ENCODE measurements at regions not wholly inside any gene's neighbourhood (a gene's known extent, or its start where the extent isn't known, plus 50 kb on each side); places are given as distances from the start of the nearest gene placed in this dataset.
"Not testable (repeated sequence)": the region's sequence is repeated elsewhere in the genome, so short reads cannot be mapped to it uniquely, and the experiment has no call there.

DNA sequence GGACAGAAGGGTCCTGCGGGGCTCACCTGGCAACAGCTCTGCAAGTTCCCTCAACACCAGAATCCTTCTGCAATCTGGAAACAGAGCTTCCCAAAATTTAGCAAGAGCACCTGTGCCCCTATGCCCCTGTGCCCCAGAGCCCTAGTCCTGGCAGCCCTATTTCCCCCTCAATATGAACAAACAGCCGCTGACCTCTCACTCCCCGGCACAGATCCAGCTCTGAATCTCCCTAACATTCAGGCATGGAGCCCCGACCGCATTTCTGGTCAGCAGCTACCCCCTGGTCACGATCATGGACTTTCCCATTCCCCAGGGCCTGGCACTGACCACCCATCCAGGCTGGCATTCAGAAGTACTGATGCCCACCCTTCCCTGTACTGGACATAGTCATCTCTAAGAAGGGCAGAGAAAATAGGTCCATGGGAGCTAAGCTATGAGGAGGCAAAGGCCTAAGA is 110.8 kb upstream of the SMURF2 start:
- no peak for DNase-seq (ENCODE audit: low read depth)

GRCh38 chr17:64771980-64772844 is 110.1 kb upstream of the SMURF2 start:
- no peak for DNase-seq (ENCODE audit: low read depth)

GRCh38 chr17:64769712-64770111 is 107.6 kb upstream of the SMURF2 start:
- DNase-seq (ENCODE audit: low read depth) = no peak

DNA sequence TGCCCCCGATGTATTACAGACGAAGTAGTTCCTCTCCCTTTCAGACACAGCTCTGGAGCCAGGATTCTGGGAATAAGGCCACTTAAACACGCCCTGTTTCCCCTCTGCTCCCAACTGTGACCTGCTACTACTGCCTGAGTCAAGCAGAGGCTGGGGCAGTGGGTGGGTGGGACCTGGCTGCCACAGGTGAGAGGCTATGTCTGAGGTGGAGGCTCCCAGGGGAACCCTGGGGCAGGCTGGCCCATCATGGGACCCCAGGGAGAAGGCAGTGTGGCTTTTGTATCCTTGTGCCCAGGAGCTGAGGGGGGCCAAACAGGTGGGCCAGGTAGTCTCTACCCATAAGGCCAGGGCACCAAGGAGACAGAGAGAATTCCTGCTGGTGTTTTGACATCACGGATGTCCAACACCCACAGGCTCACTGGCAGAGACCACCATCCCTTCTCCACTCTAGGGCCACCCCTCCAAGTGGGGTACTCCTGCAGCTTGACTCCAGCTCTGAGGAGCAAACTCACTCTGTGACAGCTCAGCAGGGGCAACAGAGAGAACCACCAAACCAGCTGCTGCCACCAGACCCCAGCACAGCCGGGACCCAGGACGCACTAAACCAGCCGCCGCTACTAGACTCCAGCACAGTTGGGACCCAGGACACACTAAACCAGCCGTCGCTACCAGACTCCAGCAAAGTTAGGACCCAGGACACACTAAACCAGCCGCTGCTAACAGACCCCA is 105.3 kb upstream of the SMURF2 start:
- no peak for DNase-seq (ENCODE audit: low read depth)

- no peak for DNase-seq (ENCODE audit: low read depth)
These were observed 103.2 kb upstream of the SMURF2 start for GRCh38 chr17:64765191-64765889.

GRCh38 chr17:64750891-64751677 is 89.0 kb upstream of the SMURF2 start:
- no peak for DNase-seq (ENCODE audit: low read depth)

- DNase-seq (ENCODE audit: low read depth) = no peak
These were observed 88.4 kb upstream of the SMURF2 start for GRCh38 chr17:64750478-64750877.

DNA sequence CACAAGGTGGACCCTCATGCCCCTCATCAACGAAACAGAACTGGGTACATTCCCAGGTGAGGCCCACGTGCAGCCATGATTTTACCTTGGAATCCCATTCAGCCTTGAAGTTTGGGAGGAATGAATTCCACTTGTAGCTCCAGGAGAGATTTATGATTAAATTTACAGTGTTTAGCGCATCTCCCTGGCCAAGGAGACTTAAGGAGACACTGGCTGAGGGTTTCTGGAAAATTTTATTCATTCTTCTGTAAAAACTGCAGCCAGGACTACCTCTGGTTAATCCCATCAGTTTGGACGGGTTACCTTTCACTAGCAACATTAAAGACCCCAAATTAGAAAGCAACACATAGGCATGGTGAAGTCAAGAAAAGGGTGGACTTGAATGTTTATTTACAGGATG is 87.2 kb upstream of the SMURF2 start:
- no peak for DNase-seq (ENCODE audit: low read depth)

- DNase-seq (ENCODE audit: low read depth) = no peak
These were observed 85.9 kb upstream of the SMURF2 start for GRCh38 chr17:64747938-64748540.

DNA sequence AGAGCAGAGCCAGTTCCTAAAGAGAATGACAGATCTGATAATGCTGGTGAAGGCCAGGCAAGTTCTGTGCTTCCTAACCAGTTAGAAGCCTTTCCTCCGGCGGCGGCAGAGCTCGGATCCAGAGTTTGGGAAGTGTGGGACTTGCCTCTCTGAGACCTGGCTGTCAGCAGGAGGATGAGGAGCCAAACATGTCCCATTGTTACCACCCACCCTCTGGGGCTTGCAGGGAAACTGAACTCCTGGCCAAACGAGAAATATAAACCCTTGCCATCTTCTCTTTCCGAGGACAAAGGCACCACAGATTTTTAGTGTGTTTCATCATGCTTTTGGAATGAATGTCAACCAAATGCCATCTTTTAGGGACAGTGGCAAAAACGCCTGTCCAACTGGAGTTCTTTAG is 80.2 kb upstream of the SMURF2 start:
- no peak for DNase-seq (ENCODE audit: low read depth)

DNA sequence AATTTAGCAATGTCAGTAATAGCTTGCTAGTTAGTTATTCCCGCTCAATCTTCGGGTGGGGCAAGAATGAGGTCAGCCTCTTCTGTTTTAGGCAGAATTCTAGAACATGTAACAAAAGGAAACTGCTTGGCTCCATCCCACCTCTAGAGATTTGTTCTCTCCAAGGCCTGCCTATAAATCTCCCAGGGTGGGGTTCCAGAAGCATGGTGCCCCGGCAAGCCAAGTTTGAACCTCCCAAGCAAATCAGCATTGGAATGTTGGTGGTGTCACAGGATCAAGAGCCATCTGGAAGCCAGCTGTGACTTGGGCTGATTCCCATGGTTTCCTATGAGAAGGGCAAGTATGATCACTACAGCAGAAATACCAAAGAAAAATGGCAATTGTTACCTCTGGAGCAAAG is 79.8 kb upstream of the SMURF2 start:
- not testable (repeated sequence) for DNase-seq (ENCODE audit: low read depth)

DNA sequence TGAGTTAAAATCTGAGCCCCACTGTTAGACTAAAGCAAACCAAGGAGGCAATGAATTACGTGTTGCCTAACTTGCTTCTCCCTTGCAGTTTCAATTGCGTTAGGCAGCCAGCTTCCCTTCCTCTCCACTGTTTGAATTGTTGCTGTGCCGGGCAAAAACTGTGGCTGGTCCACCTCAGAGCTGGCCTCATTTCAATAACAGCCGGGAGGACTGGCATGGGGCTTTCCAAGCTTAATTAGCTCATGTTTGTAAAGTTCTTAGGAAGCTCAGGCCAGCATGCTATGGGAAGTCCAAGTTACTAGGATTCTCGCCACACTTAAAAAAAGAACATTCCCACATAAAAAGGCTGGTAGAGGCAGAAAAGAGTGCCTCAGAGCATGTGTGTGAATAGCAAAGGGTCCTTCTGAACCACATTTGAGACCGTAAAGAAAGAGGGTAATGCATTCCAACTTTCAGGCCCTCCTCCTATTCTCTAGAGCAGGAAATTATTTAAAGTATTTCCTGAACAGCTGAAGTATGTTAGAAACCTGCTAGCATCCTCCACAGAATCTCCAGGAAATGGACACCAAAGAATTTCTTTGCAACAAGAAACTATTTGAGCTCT is 79.0 kb upstream of the SMURF2 start:
- no peak for DNase-seq (ENCODE audit: low read depth)

DNA sequence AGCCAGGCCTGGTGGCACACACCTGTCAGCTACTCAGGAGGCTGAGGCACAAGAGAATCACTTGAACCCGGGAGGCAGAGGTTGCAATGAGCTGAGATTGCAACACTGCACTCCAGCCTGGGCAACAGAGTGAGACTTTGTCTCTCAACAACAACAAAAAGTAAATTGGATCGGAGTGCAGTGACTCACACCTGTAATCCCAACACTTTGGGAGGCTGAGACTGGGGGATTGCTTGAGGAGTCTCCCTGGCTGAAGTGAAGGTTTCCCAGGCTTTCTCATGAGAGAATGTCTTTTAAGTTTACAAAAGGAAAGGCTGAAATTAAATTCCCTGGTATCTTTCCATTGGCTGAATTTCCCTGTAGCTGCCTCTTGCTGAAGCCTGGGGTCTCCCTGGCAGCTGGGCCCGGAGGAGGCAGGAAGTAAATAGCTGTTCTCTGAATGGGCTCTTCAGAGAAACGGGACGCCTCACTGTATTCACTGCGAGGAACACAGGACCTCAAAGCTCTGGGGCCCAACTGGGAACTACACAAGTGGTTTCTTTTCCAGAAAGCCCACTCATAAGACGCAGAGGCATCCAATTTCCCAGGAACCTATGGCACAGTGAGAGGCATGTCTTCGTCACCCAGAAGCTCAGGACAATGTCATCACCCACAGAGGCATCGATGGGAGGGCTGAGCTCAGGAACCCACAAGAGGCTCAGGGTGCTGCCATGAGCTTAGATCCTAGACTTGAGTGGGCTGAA is 77.4 kb upstream of the SMURF2 start:
- DNase-seq (ENCODE audit: low read depth) = no peak

- peak; percentile 28 for DNase-seq (ENCODE audit: low read depth)
These were observed 74.8 kb upstream of the SMURF2 start for GRCh38 chr17:64736804-64737492.

- no peak for DNase-seq (ENCODE audit: low read depth)
These were observed 70.4 kb upstream of the SMURF2 start for GRCh38 chr17:64732336-64733006.

DNA sequence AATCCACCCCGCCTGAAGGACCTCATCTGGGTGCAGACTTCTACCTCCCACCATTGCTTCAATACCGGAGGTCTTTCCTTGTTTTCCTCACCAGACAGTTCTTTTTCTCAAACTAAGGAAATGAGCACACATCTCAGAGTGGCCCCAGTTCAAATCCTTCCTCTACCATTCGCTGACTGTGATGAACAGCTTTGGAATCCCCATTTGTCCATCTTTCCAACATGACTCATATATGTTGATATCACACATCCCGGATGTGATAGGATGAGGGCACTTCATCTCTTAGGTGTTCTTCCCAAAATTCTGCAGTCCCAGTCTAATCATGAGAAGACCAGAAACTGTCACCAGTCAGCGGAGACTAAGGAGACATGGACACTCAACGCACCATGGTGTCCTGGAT is 67.9 kb upstream of the SMURF2 start:
- DNase-seq (ENCODE audit: low read depth) = not testable (repeated sequence)

GRCh38 chr17:64729201-64729600 is 67.1 kb upstream of the SMURF2 start:
- DNase-seq (ENCODE audit: low read depth) = no peak

DNA sequence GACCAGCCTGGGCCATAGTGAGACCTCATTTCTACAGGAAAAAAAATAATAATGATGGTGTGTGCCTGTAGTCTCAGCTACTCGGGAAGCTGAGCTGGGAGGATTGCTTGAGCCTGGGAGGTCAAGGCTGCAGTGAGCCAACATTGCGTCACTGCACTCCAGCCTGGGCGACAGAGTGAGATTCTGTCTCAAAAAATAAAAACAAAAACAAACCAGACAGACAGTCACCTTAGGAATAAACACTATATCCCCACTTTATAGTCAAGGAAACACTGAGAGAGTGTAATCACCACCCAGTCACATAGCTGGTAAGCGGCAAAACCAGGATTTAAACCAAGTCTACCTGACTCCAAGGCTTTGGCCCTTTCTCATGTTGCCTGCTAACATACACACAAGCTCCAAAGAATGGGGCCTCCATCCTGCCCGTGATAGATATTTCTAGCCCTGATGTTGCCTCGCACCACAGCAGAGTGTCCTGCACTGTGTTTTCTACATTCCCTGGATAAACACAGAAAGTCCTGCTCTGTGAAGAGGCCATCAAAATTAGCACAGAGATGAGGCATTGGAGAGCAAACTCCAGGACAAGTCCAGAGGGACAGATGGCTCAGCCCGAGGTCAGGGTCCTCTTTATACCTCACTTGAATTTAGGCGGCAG is 66.1 kb upstream of the SMURF2 start:
- DNase-seq (ENCODE audit: low read depth) = no peak

DNA sequence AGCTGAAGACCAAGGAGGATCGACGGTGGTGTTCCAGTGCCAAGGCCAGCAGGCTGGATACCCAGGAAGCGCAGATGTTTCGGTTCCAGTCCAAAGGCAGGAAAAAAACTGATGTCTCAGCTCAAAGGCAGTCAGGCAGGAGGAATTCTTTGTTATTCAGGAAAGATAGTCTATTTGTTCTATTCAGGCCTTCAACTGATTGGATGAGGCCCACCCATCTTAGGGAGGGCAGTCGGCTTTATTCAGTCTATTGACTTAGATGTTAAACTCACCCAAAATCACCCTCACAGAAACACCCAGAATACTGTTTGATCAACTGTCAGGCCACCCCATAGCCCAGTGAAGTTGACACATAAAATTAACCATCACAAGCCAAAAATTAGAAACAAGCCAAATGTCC is 63.9 kb upstream of the SMURF2 start:
- DNase-seq (ENCODE audit: low read depth) = not testable (repeated sequence)
